ENCODE measurements at regions not wholly inside any gene's neighbourhood (a gene's known extent, or its start where the extent isn't known, plus 50 kb on each side); places are given as distances from the start of the nearest gene placed in this dataset.

DNA sequence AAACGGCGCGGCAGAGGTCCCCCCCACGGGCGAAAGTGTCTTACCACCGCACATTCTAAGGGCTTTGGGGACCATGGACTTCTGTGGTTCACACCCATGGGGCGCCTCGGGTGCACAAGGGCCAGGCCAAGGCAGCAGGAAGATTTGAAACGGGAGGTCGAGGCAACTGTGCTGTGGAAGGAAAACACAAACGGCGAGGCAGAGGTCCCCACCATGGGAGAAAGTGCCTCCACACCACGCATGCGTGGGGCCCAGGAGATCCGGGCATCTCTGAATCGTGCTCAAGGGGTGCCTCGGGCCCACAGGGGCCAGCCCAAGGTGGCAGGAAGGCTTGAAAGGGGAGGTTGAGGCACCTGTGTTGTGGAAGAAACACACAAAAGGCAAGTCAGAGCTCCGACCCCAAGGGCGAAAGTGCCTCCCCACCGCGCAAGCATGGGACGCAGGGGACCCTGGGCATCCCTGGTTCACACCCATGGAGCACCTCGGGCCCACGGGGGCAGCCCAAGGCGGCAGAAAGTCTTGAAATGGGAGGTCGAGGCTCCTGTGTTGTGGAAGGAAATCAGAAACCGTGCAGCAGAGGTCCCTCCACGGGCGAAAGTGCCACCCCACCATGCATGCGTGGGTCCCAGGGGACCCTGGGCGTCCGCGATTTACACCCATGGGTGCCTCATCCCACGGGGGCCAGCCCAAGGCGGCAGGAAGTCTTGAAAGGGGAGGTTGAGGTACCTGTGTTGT, 371.0 kb downstream of the ALG10 start:
- H3K36me3 Mint-ChIP-seq (ENCODE audit: insufficient read depth in 2 of 2), result peaks cover 4 to 25% of the 10 kb centered on the region in 2 donors
- H3K4me1 Mint-ChIP-seq (ENCODE audit: low read depth), result no peaks in the 10 kb centered on the region
- H3K4me3 Mint-ChIP-seq, result no peak overlapping the region
- no peak overlapping the region for H3K27ac Mint-ChIP-seq
- peaks cover 8 to 9% of the 10 kb centered on the region in 2 donors for H3K9me3 Mint-ChIP-seq
- ATAC-seq (replicated peaks in 1 of 2) (no peak), DNase-seq (no peak)
- H3K27me3 Mint-ChIP-seq (ENCODE audit: low read depth), result no peaks in the 10 kb centered on the region

DNA sequence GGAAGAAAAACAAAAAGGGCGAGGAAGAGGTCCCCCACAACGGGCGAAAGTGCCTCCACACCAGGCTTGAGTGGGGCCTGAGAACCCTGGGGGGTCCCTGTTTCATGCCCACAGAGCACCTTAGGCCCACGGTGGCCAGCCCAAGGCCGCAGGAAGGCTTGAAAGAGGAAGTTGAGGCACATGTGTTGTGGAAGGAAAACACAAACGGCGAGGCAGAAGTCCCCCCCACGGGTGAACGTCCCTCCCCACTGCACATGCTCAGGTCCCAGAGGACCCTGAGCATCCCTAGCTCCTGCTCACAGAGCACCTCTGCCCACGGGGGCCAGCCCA, 371.5 kb downstream of the ALG10 start:
- no peaks in the 10 kb centered on the region for H3K27me3 Mint-ChIP-seq (ENCODE audit: low read depth)
- H3K4me1 Mint-ChIP-seq (ENCODE audit: low read depth), result no peaks in the 10 kb centered on the region
- H3K36me3 Mint-ChIP-seq (ENCODE audit: insufficient read depth in 2 of 2), result peaks cover 4 to 23% of the 10 kb centered on the region in 2 donors
- no peak overlapping the region for H3K27ac Mint-ChIP-seq
- no peak overlapping the region for H3K4me3 Mint-ChIP-seq
- ATAC-seq (replicated peaks in 1 of 2) (no peak), DNase-seq (no peak)
- peaks cover 8 to 9% of the 10 kb centered on the region in 2 donors for H3K9me3 Mint-ChIP-seq

DNA sequence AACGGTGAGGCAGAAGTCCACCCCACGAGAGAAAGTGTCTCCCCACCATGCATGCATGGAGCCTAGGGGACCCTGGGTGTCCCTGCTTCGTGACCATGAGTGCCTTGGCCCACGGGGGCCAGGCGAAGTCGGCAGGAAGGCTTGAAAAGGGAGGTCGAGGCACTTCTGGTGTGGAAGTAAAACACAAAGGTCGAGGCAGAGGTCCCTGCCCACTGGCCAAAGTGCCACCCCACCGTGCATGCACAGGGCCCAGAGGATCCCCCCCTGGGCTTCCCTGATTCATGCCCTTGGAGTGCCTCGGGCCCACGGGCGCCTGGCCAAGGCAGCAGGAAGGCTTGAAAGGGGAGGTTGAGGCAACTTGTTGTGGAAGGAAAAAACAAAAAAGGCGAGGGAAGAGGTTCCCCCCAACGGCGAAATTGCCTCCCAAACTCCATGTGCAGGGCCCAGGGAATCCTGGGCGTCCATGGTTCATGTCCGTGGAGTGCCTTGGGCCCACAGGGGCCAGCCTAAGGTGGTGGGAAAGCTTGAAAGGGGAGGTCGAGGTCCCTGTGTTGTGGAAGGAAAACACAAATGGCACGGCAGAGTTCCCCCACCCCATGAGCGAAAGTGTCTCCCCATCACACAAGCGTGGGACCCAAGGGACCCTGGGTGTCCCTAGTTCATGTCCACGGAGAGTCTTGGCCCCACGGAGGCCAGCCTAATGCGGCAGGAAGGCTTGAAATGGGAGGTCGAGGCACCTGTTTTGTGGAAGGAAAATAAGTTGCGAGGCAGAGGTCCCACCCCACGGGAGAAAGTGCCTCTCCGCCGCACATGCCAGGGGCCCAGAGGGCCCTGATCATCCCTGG, 372.1 kb downstream of the ALG10 start:
- peaks cover 4 to 20% of the 10 kb centered on the region in 2 donors for H3K36me3 Mint-ChIP-seq (ENCODE audit: insufficient read depth in 2 of 2)
- DNase-seq (no peak), ATAC-seq (replicated peaks in 1 of 2) (no peak)
- no peaks in the 10 kb centered on the region for H3K27me3 Mint-ChIP-seq (ENCODE audit: low read depth)
- H3K9me3 Mint-ChIP-seq, result peaks cover 10 to 11% of the 10 kb centered on the region in 2 donors
- H3K4me1 Mint-ChIP-seq (ENCODE audit: low read depth), result no peaks in the 10 kb centered on the region
- no peak overlapping the region for H3K4me3 Mint-ChIP-seq
- no peak overlapping the region for H3K27ac Mint-ChIP-seq

DNA sequence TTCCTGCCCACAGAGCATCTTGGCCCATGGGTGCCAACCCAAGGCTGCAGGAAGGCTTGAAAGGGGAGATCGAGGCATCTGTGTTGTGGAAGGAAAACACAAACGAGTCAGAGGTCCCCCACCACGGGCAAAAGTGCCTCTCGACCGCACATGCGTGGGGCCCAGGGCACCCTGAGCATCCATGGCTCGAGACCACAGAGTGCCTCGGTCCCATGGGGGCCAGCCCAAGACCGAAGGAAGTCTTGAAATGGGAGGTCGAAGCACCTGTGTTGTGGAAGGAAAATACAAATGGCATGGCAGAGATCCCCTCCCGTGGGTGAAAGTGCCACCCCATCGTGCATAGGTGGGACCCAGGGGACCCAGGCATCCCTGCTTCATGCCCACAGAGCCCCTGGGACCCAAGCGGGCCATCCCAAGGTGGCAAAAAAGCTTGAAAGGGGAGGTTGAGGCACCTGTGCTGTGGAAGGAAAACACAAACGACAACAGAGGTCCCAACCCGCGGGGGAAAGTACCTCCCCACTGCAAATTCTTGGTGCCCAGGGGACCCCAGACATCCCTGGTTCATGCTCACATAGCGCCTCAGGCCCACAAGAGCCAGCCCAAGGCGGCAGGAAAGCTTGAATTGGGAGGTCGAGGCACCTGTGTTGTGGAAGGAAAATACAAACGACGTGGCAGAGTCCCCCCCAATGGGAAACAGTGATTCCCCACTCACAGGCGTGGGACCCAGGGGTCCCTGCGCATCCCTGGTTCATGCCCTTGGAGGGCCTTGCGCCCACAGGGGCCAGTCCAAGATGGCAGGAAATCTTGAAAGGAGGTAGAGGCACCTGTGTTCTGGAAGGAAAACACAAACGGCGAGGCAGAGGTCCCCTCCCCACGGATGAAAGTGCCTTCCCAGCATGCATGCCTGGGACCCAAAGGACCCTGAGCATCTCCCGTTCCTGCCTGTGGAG, 373.0 kb downstream of the ALG10 start:
- no peak for DNase-seq
- Mint-ChIP-seq H3K36me3 (ENCODE audit: insufficient read depth in 2 of 2) (peaks cover 5 to 21% of the 10 kb centered on the region in 2 donors), H3K4me3 (no peak overlapping the region)

DNA sequence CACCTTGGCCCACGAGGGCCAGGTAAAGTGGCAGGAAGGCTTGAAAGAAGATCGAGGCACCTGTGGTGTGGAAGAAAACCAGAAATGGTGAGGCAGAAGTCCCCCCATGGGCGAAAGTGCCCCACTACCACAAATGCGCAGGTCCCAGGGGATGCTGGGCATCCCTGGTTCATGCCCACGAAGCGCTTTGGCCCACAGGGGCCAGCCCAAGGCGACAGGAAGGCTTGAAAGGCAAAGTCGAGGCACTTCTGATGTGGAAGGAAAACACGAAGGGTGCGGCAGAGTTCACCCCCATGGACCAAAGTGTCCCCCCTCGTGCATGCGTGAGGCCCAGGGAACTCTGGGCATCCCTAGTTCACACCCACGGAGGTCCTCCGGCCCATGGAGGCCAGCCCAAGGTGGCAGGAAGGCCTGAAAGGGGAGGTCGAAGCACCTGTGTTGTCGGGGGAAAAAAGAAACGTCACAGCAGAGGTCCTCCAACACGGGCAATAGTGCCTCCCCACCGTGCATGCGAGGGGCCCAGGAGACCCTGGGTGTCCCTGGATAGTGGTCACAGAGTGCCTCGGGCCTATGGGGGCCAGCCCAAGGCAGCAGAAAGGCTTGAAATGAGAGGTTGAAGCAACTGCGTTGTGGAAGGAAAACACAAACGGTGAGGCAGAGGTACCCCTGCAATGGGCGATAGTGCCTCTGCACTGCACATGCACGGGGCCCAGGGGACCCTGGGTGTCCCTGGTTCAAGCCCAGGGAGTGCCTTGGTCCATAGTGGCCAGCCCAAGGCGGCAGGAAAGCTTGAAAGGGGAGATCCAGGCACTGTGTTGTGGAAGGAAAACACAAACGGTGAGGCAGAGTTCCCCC, 373.9 kb downstream of the ALG10 start:
- DNase-seq, result no peak
- H3K4me3 Mint-ChIP-seq, result no peak overlapping the region

More for the DNA sequence above, 373.0 kb downstream of the ALG10 start:
- Mint-ChIP-seq H3K27me3 (ENCODE audit: low read depth) (no peaks in the 10 kb centered on the region), H3K4me1 (ENCODE audit: low read depth) (no peaks in the 10 kb centered on the region), H3K9me3 (peaks cover 8 to 11% of the 10 kb centered on the region in 2 donors), H3K27ac (no peak overlapping the region)
- ATAC-seq (replicated peaks in 1 of 2), result no peak

DNA sequence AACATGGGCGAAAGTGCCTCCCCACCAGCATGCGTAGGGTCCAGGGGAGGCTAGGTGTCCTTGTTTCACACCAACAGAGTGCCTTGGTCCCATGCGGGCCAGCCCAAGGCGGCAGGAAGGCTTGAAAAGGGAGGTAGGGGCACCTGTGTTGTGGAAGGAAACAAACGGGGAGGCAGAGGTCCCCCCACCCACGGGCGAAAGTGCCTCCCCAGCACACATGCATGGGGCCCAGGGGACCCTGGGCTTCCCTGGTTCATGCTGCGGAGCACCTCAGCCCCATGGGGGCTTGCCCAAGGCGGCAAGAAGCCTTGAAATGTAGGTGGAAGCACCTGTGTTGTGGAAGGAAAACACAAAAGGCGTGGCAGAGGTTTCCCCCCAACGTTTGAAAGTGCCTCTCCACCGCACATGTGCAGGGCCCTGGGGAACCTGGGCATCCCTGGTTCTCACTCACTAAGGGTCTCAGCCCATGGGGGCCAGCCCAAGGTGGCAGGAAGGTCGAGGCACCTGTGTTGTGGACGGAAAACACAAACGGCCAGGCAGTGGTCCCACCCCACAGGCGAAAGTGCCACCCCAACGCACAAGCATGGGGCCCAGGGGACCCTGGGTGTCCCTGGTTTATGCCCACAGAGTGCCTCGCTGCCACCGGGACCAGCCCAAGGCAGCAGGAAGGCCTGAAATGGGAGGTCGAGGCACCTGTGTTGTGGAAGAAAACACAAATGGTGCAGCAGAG, 374.7 kb downstream of the ALG10 start:
- Mint-ChIP-seq H3K4me1 (ENCODE audit: low read depth) (no peaks in the 10 kb centered on the region), H3K36me3 (ENCODE audit: insufficient read depth in 2 of 2) (peaks cover 2 to 23% of the 10 kb centered on the region in 2 donors), H3K27me3 (ENCODE audit: low read depth) (no peaks in the 10 kb centered on the region), H3K9me3 (peaks cover 3 to 8% of the 10 kb centered on the region in 2 donors), H3K4me3 (no peak overlapping the region), H3K27ac (no peak overlapping the region)
- ATAC-seq (replicated peaks in 1 of 2) (no peak), DNase-seq (no peak)

More for the DNA sequence above, 373.9 kb downstream of the ALG10 start:
- Mint-ChIP-seq H3K27ac (no peak overlapping the region), H3K4me1 (ENCODE audit: low read depth) (no peaks in the 10 kb centered on the region), H3K36me3 (ENCODE audit: insufficient read depth in 2 of 2) (peaks cover 2 to 21% of the 10 kb centered on the region in 2 donors), H3K9me3 (peaks cover 3 to 8% of the 10 kb centered on the region in 2 donors), H3K27me3 (ENCODE audit: low read depth) (no peaks in the 10 kb centered on the region)
- no peak for ATAC-seq (replicated peaks in 1 of 2)

DNA sequence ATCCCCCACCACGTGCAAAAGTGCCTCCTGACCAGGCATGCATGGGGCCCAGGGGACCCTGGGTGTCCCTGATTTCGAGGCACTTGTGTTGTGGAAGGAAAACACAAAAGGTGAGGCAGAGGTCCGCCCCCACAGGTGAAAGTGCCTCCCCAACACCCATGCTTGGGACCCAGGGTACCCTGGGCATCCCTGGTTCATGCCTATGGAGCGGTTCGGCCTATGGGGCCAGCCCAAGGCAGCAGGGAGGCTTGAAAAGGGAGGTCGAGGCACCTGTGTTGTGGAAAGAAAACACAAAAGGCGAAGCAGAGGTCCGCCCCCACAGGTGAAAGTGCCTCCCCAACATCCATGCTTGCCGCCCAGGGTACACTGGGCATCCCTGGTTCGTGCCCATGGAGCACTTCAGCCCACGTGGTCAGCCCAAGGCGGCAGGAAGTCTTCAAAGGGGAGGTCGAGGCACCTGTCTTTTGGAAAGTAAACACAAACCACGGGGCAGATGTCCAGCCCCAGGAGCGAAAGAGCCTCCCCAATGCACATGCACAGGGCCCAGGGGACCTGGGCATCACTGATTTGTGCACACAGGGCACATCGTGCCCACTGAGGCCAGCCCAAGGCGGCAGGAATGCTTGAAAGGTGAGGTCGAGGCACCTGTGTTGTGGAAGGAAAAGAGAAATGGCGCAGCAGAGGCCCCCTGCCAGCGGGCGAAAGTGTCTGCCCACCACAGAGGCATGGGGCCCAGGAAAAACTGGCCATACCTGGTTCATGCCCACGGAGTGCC, 375.5 kb downstream of the ALG10 start:
- Mint-ChIP-seq H3K9me3 (peaks cover 5 to 12% of the 10 kb centered on the region in 2 donors), H3K36me3 (ENCODE audit: insufficient read depth in 2 of 2) (peaks cover 2 to 23% of the 10 kb centered on the region in 2 donors), H3K27ac (no peak overlapping the region), H3K27me3 (ENCODE audit: low read depth) (no peaks in the 10 kb centered on the region), H3K4me1 (ENCODE audit: low read depth) (no peaks in the 10 kb centered on the region), H3K4me3 (no peak overlapping the region)
- ATAC-seq (replicated peaks in 1 of 2) (no peak), DNase-seq (no peak)

DNA sequence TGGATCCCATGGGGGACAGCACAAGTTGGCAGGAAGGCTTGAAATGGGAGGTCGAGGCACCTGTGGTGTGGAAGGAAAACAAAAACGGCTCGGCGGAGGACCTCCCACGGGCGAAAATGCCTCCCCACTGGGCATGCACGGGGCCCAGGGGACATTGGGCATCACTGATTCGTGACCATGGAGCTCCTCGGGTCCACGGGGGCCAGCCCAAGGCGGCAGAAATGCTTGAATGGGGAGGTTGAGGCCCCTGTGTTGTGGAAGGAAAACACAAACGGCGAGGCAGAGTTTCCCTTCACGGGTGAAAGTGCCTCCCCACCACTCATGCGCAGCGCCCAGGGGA, 376.0 kb downstream of the ALG10 start:
- H3K27me3 Mint-ChIP-seq (ENCODE audit: low read depth), result no peaks in the 10 kb centered on the region
- H3K36me3 Mint-ChIP-seq (ENCODE audit: insufficient read depth in 2 of 2), result peaks cover 2 to 23% of the 10 kb centered on the region in 2 donors
- ATAC-seq (replicated peaks in 1 of 2) (no peak), DNase-seq (no peak)
- no peaks in the 10 kb centered on the region for H3K4me1 Mint-ChIP-seq (ENCODE audit: low read depth)
- H3K4me3 Mint-ChIP-seq, result no peak overlapping the region
- H3K9me3 Mint-ChIP-seq, result peaks cover 5 to 12% of the 10 kb centered on the region in 2 donors
- H3K27ac Mint-ChIP-seq, result no peak overlapping the region

DNA sequence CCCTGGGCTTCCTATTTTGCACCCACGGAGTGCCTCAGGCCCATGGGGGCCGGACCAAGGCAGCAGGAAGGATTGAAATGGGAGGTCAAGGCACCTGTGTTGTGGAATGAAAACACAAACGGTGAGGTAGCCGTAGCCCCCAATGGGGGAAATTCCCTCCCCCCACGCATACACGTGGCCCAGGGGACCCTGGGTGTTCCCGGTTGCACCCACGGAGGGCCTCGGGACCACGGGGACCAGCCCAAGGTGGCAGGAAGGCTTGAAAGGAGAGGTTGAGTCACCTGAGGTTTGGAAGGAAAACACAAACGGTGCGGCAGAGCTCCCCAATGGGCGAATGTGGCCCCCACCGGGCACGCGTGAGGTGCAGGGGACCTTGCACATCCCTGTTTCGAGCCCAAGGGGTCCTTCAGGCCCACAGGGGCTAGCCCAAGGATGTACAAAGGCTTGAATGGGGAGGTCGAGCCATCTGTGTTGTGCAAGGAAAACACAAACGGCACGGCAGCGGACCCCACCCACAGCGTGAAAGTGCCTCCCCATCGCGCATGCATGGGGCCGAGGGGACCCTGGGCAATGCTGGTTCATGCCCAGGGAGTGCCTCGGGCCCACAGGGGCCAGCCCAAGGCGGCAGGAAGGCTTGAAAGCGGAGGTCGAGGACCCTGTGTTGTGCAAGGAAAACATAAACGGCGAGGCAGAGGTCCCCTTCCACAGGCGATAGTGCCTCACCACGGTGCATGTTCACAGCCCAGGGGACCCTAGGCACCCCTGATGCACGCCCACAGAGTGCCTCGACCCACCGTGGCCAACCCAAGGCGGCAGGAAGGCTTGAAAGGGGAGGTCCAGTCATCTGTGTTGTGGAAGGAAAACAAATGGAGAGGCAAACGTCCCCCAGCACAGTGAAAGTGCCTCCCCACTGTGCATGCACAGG, 376.7 kb downstream of the ALG10 start:
- Mint-ChIP-seq H3K4me3 (no peak overlapping the region), H3K27me3 (ENCODE audit: low read depth) (no peaks in the 10 kb centered on the region), H3K27ac (no peak overlapping the region), H3K9me3 (peaks cover 5 to 12% of the 10 kb centered on the region in 2 donors), H3K36me3 (ENCODE audit: insufficient read depth in 2 of 2) (peaks cover 2 to 21% of the 10 kb centered on the region in 2 donors), H3K4me1 (ENCODE audit: low read depth) (no peaks in the 10 kb centered on the region)
- DNase-seq, result no peak
- no peak for ATAC-seq (replicated peaks in 1 of 2)

DNA sequence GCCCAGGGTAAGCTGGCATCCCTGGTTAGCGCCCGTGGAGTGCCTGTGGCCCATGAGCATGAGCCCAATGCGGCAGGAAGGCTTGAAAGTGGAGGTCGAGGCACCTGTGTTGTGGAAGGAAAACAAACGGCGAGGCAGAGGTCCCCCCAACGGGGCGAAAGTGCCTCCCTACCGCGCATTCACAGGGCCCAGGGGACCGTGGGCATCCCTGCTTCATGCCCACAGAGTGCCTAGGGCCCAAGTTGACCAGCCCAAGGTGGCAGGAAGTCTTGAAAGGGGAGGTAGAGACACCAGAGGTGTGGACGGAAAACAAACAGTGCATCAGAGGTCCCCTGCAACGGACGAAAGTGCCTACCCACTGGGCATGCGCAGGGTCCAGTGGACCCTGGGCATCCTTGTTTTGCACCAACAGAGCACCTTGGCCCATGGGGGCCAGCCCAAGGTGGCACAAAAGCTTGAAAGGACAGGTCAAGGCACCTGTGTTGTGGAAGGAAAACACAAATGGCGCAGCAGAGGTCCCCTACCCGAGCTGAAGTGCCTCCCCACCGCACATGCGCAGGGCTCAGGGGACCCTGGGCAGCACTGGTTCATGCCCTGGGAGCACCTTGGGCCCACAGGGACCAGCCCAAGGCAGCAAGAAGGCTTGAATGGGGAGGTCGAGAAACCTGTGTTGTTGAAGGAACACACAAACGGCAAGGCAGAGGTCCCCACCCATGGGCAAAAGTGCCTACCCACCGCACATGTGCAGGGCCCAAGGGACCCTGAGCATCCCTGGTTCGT, 377.5 kb downstream of the ALG10 start:
- H3K4me3 Mint-ChIP-seq, result no peak overlapping the region

More for the DNA sequence above, 377.5 kb downstream of the ALG10 start:
- DNase-seq (no peak), ATAC-seq (replicated peaks in 1 of 2) (no peak)
- peaks cover 2 to 21% of the 10 kb centered on the region in 2 donors for H3K36me3 Mint-ChIP-seq (ENCODE audit: insufficient read depth in 2 of 2)
- H3K9me3 Mint-ChIP-seq, result peaks cover 5 to 8% of the 10 kb centered on the region in 2 donors
- H3K27ac Mint-ChIP-seq, result no peak overlapping the region
- H3K4me1 Mint-ChIP-seq (ENCODE audit: low read depth), result no peaks in the 10 kb centered on the region
- no peaks in the 10 kb centered on the region for H3K27me3 Mint-ChIP-seq (ENCODE audit: low read depth)

Measured in activated T-cell treated with anti-CD3 and anti-CD28 coated beads, Interleukin-2, amount 50 U/mL, for 72 hours (primary cell).